ENCODE measurements at regions not wholly inside any gene's neighbourhood (a gene's known extent, or its start where the extent isn't known, plus 50 kb on each side); places are given as distances from the start of the nearest gene placed in this dataset.

DNA sequence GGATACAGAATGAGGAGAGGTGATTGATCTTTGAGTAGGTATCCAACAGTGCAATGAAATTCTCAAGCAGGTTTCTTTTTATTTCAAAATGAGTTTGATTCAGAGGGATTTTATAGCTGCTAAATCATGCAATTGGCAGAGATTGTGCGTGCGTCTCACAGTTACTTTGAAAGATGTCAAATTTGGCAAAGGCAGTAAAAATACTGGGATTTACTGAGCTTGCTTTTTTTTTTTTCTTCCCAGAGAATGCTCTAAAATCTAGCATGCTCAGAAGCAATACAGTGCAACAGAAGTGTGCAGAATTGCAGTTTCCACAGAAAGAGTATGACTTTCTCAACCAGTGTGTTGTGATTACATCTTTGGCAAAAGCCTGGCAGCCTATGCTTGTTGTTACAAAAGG is 410.7 kb upstream of the GOT2 start:
- TF ChIP-seq, protein P1, sequence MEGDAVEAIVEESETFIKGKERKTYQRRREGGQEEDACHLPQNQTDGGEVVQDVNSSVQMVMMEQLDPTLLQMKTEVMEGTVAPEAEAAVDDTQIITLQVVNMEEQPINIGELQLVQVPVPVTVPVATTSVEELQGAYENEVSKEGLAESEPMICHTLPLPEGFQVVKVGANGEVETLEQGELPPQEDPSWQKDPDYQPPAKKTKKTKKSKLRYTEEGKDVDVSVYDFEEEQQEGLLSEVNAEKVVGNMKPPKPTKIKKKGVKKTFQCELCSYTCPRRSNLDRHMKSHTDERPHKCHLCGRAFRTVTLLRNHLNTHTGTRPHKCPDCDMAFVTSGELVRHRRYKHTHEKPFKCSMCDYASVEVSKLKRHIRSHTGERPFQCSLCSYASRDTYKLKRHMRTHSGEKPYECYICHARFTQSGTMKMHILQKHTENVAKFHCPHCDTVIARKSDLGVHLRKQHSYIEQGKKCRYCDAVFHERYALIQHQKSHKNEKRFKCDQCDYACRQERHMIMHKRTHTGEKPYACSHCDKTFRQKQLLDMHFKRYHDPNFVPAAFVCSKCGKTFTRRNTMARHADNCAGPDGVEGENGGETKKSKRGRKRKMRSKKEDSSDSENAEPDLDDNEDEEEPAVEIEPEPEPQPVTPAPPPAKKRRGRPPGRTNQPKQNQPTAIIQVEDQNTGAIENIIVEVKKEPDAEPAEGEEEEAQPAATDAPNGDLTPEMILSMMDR (IDR thresholded peaks at IDR 0.05) = no peak
- no peak for TF ChIP-seq POLR2A (IDR thresholded peaks at IDR 0.05)
- no peak for TF ChIP-seq EP300 (IDR thresholded peaks at IDR 0.05)
- TF ChIP-seq POLR2AphosphoS5 (IDR thresholded peaks at IDR 0.05) = no peak

All from upper lobe of left lung (tissue), 4 donors.